ENCODE measurements at regions not wholly inside any gene's neighbourhood (a gene's known extent, or its start where the extent isn't known, plus 50 kb on each side); places are given as distances from the start of the nearest gene placed in this dataset.

- TF ChIP-seq CTCF (IDR thresholded peaks at IDR 0.05; ENCODE audit: low read depth, low read length) = no peak
- no peak for TF ChIP-seq MAX (IDR thresholded peaks at IDR 0.05; ENCODE audit: low read depth, low read length)
- TF ChIP-seq MYC (IDR thresholded peaks at IDR 0.05; ENCODE audit: low read depth, low read length) = no peak
Observed at GRCh38 chr3:194078045-194078821, 57.7 kb upstream of the HES1 start.
